ENCODE measurements at regions not wholly inside any gene's neighbourhood (a gene's known extent, or its start where the extent isn't known, plus 50 kb on each side); places are given as distances from the start of the nearest gene placed in this dataset.

DNA sequence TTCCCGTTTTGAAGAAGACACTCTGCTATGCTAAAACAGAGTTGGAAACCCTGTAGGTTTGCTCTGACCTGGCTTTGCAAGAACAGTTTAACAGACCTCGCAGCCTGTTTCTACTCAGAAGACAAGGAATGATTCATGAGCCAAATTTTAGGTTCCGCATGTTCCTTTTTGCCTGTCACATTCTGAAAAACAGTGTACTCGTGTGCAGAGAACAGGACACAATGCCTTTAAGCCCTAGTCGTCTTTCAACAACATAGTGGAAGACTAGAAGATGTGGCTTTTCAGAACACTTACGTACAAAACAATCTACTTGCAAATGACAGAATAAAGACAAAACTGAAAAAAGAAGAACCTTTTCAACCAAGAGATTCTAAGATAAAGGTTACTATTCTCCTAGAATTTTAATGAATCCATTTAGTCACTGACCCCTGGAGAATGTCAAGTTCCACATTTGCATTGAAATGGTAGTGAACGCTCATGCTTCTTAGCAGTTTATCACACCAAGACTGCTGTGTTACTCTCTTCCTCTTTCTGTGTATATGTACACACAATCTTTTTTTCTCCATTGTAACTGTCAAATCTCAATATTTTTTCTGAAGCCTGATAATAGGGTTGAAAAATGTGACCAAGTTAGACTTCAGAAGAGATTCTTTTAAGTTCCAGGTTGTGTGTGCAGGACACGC lies 220.7 kb upstream of the NRSN1 start:
- H3K36me3 Mint-ChIP-seq = no peaks in the 10 kb centered on the region
- no peak overlapping the region for H3K4me3 Mint-ChIP-seq
- H3K27me3 Mint-ChIP-seq = no peaks in the 10 kb centered on the region
- no peak for DNase-seq
- no peaks in the 10 kb centered on the region for H3K9me3 Mint-ChIP-seq
- CTCF ChIA-PET = no interaction called here
- no peak overlapping the region for H3K27ac Mint-ChIP-seq
- H3K4me1 Mint-ChIP-seq = no peaks in the 10 kb centered on the region

DNA sequence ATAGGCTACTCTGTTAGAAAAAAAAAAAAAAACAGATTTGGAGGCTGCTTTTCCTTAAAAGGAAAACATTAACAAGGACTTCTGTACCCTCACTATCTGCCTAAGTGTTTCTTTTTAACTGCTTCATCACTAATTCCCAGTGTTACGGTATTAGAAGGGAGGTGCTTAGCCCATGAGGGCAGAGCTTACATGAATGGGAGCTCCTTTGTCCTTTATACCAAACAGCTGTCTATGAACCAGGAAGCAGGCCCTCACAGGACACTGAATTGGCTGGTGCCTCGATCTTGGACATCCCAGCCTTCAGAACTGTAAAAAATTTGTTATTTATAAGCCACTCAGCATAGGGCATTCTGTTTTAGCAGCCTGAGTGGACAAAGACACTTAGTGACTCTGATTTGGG lies 215.6 kb upstream of the NRSN1 start:
- DNase-seq = no peak
- H3K27me3 Mint-ChIP-seq = no peaks in the 10 kb centered on the region
- no peaks in the 10 kb centered on the region for H3K9me3 Mint-ChIP-seq
- no peak overlapping the region for H3K27ac Mint-ChIP-seq
- H3K4me1 Mint-ChIP-seq = no peaks in the 10 kb centered on the region
- no peak overlapping the region for H3K4me3 Mint-ChIP-seq
- CTCF ChIA-PET = no interaction called here
- H3K36me3 Mint-ChIP-seq = no peaks in the 10 kb centered on the region

DNA sequence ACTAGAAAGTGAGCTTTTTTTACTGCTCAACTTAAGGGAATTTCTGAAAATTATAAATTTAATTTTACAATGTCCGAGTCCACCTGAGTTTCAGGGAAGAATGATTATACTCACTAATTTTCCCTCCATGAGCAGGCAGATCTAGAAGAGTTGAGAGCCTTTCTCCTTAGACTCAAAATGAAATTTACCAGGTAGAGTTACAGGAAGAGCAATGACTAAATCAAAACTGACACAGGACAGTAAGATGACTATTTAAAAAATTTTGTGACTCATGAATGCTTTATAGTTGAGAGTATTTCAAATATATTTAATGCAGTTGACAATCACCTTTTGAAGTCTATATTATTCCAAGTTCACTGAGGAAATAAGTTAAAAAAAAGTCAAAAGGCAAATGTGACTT lies 198.1 kb upstream of the NRSN1 start:
- Mint-ChIP-seq H3K9me3 (peaks cover 5% of the 10 kb centered on the region), H3K36me3 (no peaks in the 10 kb centered on the region), H3K4me3 (no peak overlapping the region), H3K27me3 (no peaks in the 10 kb centered on the region), H3K27ac (no peak overlapping the region), H3K4me1 (no peaks in the 10 kb centered on the region)
- no peak for DNase-seq
- CTCF ChIA-PET = no interaction called here

DNA sequence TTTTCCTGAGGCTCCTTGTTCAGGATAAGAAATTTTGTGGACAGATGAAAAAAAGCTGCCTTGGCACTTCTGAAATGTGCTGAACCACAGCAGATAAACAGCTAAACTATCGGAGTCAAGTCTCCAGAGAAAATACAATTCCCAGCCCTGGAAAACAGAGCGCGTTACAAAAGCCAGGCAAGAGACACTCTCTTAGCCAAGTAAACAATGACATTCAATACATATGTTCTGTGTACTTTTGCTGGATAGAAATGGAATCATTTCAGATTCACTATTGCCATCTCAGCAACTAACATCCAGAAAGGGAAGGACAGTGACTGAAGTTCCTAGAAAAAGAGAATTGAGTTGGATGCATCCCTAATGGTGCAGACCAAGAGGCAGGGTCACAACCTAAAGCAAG lies 196.8 kb upstream of the NRSN1 start:
- Mint-ChIP-seq H3K9me3 (peaks cover 5% of the 10 kb centered on the region), H3K27me3 (no peaks in the 10 kb centered on the region), H3K27ac (no peak overlapping the region), H3K36me3 (no peaks in the 10 kb centered on the region), H3K4me3 (no peak overlapping the region), H3K4me1 (no peaks in the 10 kb centered on the region)
- DNase-seq = no peak
- CTCF ChIA-PET = no interaction called here

DNA sequence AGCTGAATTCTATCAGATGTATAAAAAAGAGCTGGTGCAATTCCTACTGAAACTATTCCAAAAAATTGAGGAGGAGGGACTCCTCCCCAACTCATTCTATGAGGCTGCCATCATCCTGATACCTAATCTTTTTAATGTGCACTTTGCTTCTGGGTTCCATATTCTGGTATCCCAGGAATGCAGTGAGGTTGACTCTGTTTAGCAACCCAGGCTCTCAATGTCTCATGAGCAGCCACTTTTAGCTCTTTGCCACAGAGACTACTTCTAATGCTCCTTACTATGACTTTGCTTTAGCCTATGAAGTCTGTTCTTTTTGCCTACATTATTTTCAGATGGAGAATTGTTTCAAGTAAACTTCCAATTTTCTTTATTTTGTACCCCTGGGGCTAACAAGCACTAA lies 185.5 kb upstream of the NRSN1 start:
- H3K27me3 Mint-ChIP-seq = no peaks in the 10 kb centered on the region
- DNase-seq = no peak
- no peak overlapping the region for H3K4me3 Mint-ChIP-seq
- H3K9me3 Mint-ChIP-seq = no peaks in the 10 kb centered on the region
- CTCF ChIA-PET = no interaction called here
- no peak overlapping the region for H3K27ac Mint-ChIP-seq
- H3K36me3 Mint-ChIP-seq = no peaks in the 10 kb centered on the region
- H3K4me1 Mint-ChIP-seq = no peaks in the 10 kb centered on the region

DNA sequence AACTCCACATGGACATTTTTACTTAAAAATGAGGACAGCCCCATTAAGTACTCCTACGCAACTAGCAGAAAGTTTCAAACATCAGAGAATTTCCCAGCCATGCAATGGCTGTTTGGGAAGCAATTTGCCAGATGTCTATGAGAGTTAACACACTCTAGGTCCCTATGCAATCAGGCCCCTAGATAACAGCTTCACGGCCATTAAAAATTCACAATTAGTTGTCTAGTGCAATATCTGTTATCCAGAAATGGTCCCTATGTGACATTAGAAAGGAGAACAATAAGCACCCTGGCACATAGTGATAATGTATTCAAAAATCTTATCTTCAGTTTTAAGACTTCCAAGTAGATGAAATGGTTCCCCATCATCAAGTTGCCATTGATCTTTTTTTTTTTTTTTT lies 174.3 kb upstream of the NRSN1 start:
- CTCF ChIA-PET = no interaction called here
- H3K4me3 Mint-ChIP-seq = no peak overlapping the region

DNA sequence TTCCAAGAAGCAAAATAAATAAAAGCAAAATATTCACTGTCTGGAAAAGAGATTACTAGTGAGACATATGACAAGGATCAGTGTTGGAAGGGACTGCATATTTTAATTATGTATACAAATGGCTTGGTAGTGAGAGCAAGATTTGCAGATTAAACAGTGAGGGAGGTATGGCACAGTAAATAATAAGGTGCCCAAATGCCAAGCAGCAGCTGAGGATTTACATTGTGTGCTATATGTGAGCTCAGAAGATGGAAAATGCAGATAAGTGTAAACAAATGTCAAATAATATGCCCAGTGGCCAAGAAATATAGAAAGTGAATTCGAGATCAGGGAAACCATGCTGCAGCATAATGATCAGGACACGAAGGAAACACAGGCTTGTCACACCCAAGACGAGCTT lies 173.8 kb upstream of the NRSN1 start:
- H3K4me1 Mint-ChIP-seq = no peaks in the 10 kb centered on the region
- H3K27me3 Mint-ChIP-seq = no peaks in the 10 kb centered on the region
- DNase-seq = no peak
- CTCF ChIA-PET = no interaction called here
- H3K27ac Mint-ChIP-seq = no peak overlapping the region
- H3K4me3 Mint-ChIP-seq = no peak overlapping the region
- H3K9me3 Mint-ChIP-seq = no peaks in the 10 kb centered on the region
- no peaks in the 10 kb centered on the region for H3K36me3 Mint-ChIP-seq

More for the DNA sequence above, 174.3 kb upstream of the NRSN1 start:
- Mint-ChIP-seq H3K36me3 (no peaks in the 10 kb centered on the region), H3K27me3 (no peaks in the 10 kb centered on the region), H3K4me1 (no peaks in the 10 kb centered on the region), H3K9me3 (no peaks in the 10 kb centered on the region), H3K27ac (no peak overlapping the region)
- no peak for DNase-seq

DNA sequence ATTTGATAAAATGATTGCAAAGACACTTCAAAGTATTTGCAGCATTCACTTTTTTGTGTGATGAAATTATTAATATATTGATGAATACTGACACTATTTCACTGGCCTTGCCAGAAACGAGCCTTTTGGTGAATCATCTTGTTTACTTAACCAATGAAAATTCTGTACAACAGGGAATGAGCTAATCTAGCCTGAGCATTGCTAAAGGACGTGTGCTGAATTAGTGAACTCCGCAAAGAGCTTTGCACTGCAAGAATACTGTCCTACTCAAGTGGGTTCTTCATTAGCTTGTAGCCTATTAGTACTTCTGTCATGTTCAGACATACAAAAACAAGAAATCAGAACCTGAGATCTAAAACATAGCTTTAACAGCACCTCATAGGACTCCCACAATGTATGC lies 172.0 kb upstream of the NRSN1 start:
- Mint-ChIP-seq H3K4me1 (no peaks in the 10 kb centered on the region), H3K9me3 (no peaks in the 10 kb centered on the region), H3K27me3 (no peaks in the 10 kb centered on the region), H3K4me3 (no peak overlapping the region), H3K36me3 (no peaks in the 10 kb centered on the region), H3K27ac (no peak overlapping the region)
- DNase-seq = no peak
- CTCF ChIA-PET = no interaction called here

DNA sequence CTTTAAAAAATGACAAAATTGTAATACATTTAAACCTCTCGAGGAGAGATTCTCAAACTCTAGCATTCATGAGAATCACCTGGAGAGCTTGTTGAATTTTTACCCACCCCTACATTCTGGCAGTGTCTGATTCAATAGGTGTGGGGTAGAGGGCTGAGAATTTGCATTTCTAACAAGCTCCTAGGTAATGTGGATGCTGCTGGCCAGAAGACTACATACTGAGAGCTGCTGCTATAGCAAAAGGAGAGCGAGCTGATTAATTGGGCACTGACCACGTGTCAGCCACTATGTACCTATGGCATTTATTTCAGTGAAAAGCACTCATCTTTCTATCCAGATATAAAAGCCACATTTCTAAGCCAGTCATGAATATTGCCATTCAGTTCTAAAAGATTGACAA lies 169.0 kb upstream of the NRSN1 start:
- DNase-seq = no peak
- H3K4me1 Mint-ChIP-seq = no peaks in the 10 kb centered on the region
- no peak overlapping the region for H3K4me3 Mint-ChIP-seq
- H3K27me3 Mint-ChIP-seq = no peaks in the 10 kb centered on the region
- H3K9me3 Mint-ChIP-seq = no peaks in the 10 kb centered on the region
- no peaks in the 10 kb centered on the region for H3K36me3 Mint-ChIP-seq
- no peak overlapping the region for H3K27ac Mint-ChIP-seq
- CTCF ChIA-PET = no interaction called here

DNA sequence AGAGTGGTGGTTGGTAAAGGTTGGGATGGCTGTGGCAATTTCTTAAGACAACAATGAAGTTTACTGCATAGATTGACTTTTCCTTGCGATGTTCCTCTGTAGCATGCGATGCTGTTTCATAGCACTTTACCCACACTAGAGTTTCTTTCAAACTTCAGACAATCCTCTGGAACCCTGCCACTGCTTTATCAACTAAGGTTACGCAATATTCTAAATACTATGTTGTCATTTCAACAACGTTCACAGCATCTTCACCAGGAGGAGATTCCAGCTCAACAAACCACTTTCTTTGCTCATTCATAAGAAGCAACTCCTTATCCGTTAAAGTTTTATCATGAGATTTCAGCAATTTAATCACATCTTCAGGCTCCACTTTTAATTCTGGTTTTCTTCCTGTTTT lies 161.2 kb upstream of the NRSN1 start:
- H3K36me3 Mint-ChIP-seq = no peaks in the 10 kb centered on the region
- DNase-seq = no peak
- H3K27ac Mint-ChIP-seq = no peak overlapping the region
- no peak overlapping the region for H3K4me3 Mint-ChIP-seq
- H3K9me3 Mint-ChIP-seq = no peaks in the 10 kb centered on the region
- H3K27me3 Mint-ChIP-seq = no peaks in the 10 kb centered on the region
- H3K4me1 Mint-ChIP-seq = no peaks in the 10 kb centered on the region
- CTCF ChIA-PET = no interaction called here

DNA sequence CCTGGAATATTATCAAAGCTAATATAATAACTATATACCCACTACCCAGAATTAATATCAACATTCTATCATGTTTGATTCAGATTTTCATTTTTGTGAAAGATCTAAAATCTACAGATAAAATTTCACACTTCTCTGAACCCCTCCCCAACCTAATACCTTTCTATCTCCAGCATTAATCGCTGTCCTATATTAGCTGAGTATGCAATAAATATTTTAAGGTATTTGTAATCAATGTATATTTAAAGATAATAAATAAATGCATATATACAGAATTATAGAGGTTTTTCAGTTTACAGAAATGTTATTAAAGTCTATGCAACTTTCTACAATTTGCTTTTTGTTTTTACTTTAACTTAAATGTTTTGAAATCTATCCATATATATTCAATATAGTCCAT lies 156.7 kb upstream of the NRSN1 start:
- no peak for DNase-seq
- Mint-ChIP-seq H3K9me3 (no peaks in the 10 kb centered on the region), H3K4me1 (no peaks in the 10 kb centered on the region), H3K27me3 (no peaks in the 10 kb centered on the region), H3K27ac (no peak overlapping the region), H3K36me3 (no peaks in the 10 kb centered on the region), H3K4me3 (no peak overlapping the region)
- CTCF ChIA-PET = no interaction called here

DNA sequence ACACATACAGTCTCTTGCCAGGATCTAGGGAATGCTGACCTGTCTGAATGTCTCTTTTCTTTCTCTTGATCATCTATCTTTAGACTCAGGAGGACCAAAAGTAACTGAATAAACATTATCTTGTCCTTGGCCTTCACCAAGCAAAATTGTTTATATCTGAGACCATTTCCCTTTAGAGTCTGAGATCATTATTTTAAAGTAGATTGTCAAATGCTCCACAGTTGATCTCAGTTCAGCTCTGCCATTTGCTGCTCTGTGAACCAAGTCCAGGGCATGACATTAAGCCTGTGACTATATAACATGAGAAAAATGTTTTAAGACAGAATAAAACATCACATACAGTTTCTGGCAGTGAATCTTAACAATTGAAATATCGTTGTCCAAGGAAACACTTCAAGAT lies 148.3 kb upstream of the NRSN1 start:
- CTCF ChIA-PET = no interaction called here
- no peaks in the 10 kb centered on the region for H3K36me3 Mint-ChIP-seq
- H3K4me1 Mint-ChIP-seq = no peaks in the 10 kb centered on the region
- no peaks in the 10 kb centered on the region for H3K9me3 Mint-ChIP-seq
- H3K27ac Mint-ChIP-seq = no peak overlapping the region
- DNase-seq = no peak
- H3K27me3 Mint-ChIP-seq = no peaks in the 10 kb centered on the region
- no peak overlapping the region for H3K4me3 Mint-ChIP-seq

DNA sequence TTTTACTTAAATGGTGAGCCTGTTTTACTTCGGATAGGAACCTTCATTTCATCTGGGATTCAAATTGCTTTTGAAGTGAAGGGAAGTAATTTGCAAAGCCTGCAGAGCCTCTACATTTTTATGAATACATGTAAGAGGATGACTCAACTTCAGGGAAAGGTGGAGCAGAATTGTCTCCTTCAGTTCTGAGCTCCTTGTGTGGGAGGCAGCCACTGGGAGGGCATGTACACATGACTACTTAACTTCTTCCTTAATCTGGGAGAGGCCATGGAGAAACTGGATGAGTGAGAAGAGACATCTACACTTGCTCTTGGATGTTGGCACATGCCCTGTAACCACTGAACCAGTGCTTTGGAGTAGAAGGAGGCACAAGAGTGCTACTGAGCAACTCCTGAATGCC lies 145.1 kb upstream of the NRSN1 start:
- H3K4me3 Mint-ChIP-seq = no peak overlapping the region
- no peaks in the 10 kb centered on the region for H3K9me3 Mint-ChIP-seq
- H3K27ac Mint-ChIP-seq = no peak overlapping the region
- no peak for DNase-seq
- no peaks in the 10 kb centered on the region for H3K27me3 Mint-ChIP-seq
- CTCF ChIA-PET = interaction anchor here (0.8 kb wide), 1 partner anchor 143 kb away, joined by 3 read pairs; no protein-coding TSS in a partner anchor
- no peaks in the 10 kb centered on the region for H3K36me3 Mint-ChIP-seq
- no peaks in the 10 kb centered on the region for H3K4me1 Mint-ChIP-seq

DNA sequence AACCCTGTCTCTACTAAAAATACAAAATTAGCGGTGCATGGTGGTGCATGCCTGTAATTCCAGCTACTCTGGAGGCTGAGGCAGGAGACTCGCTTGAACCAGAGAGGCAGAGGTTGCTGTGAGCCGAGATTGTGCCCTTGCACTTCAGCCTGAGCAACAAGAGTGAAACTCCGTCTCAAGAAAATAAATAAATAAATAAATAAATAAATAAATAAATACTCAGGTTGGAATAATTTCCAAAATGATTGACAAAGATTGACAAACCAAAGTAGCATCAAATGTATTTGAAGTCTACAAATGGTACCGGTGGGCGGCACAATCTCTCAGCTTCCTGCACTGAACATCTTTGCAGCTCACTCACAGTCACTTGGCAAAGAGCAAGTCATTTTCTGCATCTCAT lies 144.1 kb upstream of the NRSN1 start:
- Mint-ChIP-seq H3K4me1 (no peaks in the 10 kb centered on the region), H3K9me3 (no peaks in the 10 kb centered on the region), H3K27ac (no peak overlapping the region), H3K4me3 (no peak overlapping the region), H3K36me3 (no peaks in the 10 kb centered on the region), H3K27me3 (no peaks in the 10 kb centered on the region)
- CTCF ChIA-PET = no interaction called here
- no peak for DNase-seq

DNA sequence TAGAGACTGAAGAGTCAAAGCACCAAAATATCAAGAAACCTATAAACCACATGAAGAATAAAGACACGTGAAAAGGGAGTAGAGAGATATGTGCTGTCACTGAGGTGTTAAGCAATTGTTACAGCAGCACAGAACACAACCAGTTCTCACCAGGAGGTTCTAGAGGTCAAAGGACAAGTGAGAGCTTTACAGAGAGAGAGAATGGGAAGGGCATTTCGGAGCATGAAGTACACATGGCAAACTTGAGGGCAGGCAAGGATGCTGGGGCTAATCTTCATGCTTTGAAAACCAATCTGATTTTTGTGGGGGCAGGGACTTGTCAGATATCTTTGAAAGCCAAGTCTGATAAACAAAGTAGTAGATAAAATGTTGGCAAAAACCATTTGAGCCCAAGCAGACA lies 142.3 kb upstream of the NRSN1 start:
- no peak overlapping the region for H3K27ac Mint-ChIP-seq

DNA sequence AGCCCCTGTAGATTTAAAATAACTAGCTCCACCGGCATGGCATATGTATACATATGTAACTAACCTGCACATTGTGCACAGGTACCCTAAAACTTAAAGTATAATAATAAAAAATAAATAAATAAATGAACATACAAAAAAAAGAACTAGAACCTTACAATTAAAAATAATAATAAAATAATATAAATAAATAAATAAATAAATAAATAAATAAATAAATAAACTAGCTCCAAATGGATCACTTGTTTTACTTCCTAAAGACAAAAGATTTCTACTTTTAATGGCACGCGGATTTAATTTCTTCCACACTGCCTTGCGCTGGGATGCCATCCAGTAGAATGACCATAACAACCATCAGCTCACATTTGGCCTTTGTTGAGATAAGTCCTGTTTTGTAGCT lies 141.0 kb upstream of the NRSN1 start:
- no peak overlapping the region for H3K27ac Mint-ChIP-seq
- H3K9me3 Mint-ChIP-seq = no peaks in the 10 kb centered on the region
- CTCF ChIA-PET = no interaction called here
- no peaks in the 10 kb centered on the region for H3K4me1 Mint-ChIP-seq
- no peaks in the 10 kb centered on the region for H3K27me3 Mint-ChIP-seq
- no peak overlapping the region for H3K4me3 Mint-ChIP-seq
- H3K36me3 Mint-ChIP-seq = no peaks in the 10 kb centered on the region
- DNase-seq = no peak

More for the DNA sequence above, 142.3 kb upstream of the NRSN1 start:
- CTCF ChIA-PET = no interaction called here
- Mint-ChIP-seq H3K4me3 (no peak overlapping the region), H3K27me3 (no peaks in the 10 kb centered on the region), H3K9me3 (no peaks in the 10 kb centered on the region), H3K36me3 (no peaks in the 10 kb centered on the region), H3K4me1 (no peaks in the 10 kb centered on the region)
- no peak for DNase-seq

Data from activated naive CD4-positive, alpha-beta T cell treated with anti-CD3 and anti-CD28 coated beads, Interleukin-2, amount 10 ng/mL, durations not matched to agents 7 days and 5 days (primary cell).